GM21526 (cell line): ENCODE measurements at regions not wholly inside any gene's neighbourhood (a gene's known extent, or its start where the extent isn't known, plus 50 kb on each side); places are given as distances from the start of the nearest gene placed in this dataset.

Source experiments
- ATAC-seq: cut with Tn5 transposase; IDR thresholded peaks from one replicate; pipeline ENCODE4 v1.9.1; 2021; ENCODE audit warnings: moderate library complexity; ENCODE audit not compliant: unreplicated experiment, low FRiP score

DNA sequence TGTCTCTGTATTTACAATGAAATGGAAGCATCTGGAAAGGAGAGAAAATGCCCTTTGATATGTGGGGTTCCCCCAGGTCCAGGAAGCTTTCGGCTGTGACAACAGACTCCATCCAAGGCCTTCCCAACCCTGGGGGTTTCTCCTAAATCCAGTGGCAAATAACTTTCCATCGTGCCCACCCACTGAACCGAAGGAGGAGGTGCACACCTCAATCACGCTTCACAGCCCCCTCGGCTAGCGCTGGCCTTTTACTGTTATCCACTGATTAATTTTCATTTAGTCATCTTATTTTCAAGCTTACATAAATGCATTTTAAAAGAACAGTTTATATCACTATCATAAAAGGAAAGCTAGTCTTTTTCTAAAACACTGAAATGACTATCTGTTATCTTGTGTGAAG is 286.8 kb upstream of the ZMIZ1 start:
- no peak for ATAC-seq

DNA sequence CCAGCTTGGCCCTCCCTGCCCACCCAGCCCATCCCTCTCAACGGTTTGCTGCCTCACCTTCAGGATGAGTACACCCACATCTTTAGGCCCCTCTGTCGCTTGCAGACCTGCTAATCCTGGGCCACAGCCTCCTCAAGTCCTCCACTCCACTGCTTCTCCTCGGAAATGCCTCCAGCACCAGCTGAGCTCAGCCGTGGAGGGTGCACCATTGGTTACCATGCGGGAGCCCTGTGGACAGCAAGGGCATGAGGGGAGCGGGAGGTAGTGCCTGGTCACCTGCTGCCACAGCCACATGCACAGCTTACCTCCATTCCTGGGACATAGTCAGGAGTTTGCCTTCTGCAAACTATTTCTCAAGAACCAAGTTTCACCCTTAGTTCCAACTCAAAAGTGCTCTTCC is 286.3 kb upstream of the ZMIZ1 start:
- no peak for ATAC-seq

DNA sequence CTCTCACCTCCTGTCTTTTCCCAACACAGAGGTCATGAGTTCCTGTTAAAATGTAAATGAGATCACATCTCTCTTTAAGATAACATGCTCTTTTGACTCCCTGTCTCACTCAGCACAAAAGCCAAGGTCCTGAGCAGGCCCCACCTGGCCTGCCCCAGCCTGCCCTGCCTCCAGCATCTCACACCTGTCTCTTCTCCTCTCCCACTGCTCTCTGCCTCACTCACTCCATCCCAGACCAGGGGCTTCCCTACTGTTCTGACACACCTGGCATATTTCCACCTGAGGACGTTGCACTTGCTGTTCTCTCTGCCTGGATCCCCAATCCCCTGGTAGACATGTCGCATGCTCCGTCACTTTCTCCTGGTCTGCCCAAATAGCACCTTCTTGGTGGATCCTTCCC is 285.0 kb upstream of the ZMIZ1 start:
- no peak for ATAC-seq

DNA sequence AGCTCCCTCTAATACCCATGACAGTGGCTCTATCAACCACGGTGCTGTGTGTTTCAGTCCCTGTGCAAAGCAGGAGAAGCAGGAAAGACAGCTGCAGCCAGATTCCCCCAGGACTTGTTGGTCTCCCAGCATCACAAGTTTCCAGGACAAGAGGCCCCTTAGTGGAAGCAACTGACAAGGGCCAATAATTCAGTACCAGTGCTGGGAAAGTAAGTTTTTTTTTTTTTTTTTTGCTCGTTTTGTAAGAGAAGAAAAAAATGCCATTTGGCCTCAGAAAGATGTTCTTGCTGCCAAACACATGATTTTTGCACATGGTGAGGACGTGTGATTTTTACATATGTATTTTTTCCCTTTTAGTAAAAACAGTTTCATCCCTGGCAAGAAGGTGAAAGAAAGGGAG is 284.2 kb upstream of the ZMIZ1 start:
- ATAC-seq: no peak

DNA sequence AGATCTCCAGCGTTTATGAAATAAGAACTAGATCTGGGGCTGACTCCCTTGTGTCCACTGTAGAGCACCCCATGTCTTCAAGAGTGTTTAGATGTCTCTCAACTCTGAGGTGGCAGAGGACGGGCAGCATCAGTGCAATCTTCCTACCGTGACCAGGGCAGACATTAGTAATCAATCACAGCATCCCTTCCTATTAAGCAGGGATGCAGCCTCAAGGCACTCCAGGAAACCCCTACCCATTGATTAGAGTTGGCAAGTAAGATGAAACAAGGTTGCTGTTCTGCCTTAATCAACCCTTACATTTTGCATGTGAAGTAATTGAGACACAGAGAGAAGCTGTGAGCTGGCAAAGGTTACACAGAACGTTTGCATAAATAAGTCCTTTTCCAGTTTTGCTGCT is 283.7 kb upstream of the ZMIZ1 start:
- no peak for ATAC-seq

DNA sequence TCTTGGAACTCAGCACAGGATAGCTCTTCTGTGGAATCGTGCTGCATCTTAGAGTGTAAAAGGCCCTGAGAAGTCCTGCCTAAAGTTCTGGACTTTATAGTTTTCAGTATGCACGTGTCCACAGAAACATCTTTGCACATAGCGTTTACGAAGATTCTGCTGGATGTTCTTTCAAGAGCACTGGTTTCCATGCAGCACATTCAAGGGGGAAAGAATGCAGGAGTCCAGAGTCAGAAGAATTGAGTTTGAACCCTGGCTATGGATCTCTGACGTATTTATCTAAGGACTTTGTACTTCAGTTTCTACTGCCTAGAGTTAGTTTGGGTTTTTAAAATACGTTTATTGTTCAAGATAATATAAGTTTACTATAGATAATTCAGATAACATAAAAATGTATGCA is 282.8 kb upstream of the ZMIZ1 start:
- no peak for ATAC-seq

DNA sequence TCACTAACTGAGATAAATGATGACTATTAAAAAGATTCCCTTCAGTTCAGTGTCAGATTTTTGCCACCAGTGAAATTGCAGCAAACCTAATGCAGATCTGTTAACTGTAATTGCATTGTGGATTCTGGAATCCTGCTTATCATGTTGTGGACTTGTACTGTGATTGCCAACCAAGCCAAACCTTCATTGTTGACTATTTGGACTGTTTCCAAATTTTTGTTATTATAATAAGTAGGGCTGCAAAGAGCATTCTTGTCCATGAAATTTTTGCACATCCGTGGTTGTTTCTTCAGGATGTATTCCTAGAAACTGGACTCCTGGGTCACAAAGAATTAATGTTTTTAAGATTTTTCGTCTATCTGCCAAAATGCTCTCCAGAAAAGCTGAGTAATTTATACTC is 281.6 kb upstream of the ZMIZ1 start:
- ATAC-seq: no peak

DNA sequence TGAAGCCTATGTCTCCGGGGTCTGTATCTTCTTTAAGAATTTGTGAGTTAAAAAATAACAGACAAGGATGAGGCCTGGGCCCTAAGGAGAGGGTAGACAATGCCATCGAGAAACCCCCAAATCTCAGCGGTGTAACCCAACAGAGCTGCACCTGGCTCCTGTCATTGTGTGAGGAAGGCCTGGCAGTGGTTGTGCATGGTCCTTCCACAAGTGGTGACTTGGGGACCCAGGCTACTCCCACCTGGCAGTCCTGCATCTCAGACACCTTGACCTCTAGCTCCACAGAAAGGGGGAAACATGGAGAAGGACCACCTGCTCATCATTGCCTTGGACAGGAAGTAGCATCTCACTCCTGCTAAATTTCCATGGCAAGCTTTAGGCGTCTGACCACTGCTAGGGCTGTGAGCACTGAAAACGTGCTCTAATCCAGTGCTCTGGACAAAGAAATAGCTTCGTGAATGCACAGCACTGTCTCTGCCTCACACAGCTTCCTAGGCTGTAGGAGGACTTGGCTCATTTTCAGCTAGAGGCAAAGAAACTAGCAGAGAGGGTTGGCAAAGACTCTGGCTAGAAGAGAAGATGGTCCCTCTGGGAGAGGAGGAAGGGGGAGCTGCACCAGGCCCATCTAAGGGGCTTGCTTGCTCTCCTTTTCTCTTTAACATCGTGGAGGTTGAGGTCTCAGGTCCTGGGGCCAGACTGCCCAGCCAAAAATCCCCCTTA is 273.9 kb upstream of the ZMIZ1 start:
- no peak for ATAC-seq

DNA sequence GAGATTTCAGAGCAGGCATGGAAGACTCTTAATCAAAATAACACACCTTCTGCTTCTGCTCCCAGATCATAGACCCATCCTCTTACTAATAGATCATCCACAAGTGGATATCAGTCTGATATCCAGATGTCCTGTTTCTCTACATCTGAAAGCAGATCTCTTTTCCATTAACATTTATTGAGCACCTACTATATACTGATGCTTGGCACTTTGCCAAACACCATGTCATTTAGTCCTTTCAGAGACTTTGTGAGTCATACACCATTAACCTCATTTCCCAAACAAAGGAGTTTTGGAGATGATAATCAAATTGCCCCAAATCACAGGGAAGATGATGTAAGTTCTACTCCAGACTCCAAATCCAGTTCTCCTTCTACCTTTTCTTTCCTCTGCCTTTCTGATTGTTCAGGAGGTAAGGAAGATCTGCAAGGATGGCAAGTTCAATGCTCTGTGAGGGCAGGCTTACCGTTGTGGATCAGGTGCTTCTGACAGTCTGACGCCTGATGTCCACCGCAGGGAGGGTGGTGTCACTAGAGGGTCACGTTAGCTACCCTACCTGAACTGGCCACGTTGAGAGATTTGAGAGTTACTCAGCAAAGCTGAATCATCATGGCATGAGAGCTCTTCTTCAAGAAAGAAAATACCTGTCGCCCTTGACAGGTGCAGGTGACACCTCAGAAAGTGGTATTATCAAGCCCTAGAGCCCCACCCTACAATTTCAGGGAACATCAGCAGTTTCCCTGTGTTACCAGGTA is 269.6 kb upstream of the ZMIZ1 start:
- no peak for ATAC-seq

DNA sequence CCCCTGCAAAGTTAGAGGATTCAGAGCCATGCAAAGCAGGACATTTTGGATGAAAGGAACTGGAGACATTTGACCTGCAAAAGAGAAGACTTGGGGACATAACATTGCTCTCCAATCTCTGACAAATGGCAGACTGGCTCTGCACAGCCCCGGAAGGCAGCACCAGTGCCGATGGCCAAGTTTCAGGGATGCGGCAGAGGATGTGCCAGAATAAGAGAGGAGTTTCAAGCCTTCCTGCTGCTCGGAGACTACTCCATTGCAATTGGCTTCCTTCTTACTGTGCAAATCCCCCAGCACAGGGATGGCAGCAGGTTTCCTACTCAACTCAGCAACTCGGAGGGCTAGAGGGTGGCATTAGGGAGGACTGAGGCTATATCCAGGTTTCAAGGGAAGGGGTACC is 268.8 kb upstream of the ZMIZ1 start:
- ATAC-seq: no peak

DNA sequence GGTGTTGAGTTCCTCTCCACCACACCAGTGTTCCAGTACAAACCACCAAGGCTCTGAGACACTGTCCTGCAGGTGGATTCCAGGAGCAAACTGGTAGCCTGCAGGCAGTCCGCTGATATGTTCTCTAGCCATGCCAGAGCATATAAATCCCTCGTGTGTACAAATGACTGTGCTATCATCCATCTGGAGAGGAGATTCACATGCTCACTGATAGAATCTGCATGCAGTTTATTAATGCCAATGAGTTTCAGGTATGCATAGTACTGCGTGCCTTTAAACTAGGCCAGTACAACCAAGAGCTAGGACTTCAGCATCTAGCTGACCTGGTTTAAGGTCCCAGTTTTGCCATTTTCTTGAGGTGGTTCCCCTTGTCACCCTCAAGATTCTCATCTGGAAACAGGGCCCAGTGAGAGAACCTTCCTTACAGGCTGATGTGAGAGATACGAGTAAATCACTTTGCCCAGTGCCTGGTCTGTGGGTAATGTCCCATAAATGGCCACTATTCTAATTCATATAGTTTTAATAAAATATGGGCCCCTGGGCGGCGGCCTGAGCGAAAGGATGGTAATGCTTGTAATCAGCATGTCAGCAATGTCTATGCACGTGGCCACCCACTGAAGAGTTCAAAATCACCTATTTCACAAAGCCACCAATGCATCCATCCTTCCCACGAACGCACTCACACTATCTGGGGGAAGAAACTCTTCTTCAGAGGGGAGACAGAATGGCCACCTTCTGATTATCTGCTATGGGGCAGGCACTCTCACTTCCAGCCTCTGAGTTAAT is 268.0 kb upstream of the ZMIZ1 start:
- ATAC-seq: no peak

DNA sequence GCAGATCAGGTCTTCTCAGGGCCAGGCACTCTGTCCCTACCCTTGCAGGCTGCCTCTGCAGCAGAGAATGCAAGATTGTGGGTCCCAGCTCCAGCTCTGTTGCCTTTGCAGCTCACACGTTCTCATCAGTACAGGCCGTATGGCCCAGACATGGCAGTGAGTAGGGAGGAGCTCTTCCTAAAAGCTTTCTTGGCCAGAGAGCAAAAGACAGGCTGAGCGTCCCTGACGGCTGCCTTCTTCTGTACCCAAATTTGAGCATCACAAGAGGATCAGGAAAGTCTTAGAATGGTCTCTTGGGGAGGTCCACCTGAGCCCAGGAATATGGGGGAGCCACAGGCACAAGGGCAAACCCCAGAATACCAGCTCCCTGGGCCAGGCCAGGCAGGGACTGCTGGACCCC is 266.3 kb upstream of the ZMIZ1 start:
- no peak for ATAC-seq

DNA sequence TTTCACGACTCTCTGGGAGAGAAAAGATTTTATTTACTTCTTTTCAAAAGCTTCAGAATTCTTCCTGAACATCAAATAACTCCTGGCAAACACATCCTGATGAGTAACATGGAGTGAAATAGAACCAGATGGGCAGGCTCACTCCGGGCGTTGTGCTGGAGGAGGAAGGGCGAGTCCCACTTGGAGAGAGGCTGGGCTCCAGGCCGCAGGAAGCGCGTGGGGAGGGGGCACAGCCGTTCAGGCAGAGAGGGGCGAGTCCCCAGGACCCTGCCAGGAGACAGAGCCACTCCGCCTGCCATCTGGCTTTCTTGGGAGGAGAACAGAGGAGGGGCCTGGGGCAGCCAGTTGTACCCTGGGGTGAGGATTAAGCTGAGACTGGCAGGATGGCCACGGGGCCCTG is 265.9 kb upstream of the ZMIZ1 start:
- no peak for ATAC-seq

DNA sequence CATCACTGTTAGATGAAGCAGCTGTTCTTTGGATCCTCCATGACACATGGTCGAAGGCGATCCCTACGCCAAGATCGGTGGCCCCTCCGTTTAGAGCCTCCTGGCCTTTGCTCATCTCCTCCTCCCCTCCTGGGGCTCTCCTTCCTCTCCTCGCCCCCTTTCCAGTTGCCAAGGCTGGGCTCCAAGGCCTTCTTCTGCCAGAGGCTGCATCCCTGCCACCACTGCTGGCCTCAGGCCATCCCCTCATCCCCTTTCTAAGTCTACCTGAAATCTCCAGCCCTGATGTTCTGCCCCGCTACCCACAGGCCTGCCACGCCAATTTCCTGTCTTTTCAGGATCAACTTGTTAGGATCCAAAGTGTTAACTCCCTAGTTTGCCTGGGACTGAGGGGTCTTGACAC is 265.1 kb upstream of the ZMIZ1 start:
- ATAC-seq: no peak

DNA sequence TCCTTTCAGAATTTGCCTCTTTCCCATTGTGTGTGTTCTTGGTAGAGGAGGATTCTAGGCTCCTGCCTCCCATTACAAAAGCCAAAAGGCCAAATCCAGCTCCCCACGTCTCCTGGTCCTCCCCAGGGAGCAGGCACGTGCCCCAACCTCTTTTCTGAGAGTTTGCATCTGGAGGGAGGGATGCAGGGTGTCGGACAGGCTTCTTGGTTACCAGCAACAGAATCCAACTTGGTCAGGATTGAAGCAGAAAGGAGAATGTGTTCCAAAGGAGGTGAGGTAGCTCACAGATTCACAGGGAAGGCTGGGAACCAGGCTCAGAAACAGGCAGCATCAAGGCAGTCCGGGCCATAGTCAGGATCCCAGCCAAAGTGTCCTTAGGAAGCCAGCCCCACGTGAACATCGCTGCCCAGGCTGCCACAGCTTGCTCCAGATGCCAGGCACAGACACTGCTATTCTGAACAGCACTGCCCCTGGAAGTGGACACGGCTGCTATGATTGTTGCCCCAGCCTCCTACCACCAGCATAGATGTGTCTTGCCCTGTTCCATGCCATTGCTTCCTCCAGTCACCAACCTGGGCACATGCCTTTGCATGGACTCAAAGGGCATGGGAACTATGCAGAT is 264.2 kb upstream of the ZMIZ1 start:
- no peak for ATAC-seq

DNA sequence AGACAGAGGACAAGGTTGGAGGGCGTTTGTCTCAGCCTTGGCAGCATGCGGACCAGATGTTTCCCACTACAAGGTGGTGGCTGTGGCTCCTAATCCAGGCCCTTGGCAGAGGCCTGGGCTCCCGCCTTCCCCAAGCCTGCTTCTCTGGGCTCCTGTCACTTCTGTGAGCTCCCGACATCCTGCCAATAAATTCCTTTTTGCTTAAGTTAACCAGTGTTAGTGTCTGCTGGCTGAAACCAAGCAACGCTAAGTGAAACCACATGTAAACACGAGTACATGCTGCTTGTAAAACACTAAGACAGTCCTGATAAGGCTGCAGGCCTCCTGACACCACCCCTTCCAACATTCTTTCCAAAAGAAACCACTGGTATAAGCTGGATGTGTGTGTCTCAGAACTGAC is 263.6 kb upstream of the ZMIZ1 start:
- ATAC-seq: no peak

DNA sequence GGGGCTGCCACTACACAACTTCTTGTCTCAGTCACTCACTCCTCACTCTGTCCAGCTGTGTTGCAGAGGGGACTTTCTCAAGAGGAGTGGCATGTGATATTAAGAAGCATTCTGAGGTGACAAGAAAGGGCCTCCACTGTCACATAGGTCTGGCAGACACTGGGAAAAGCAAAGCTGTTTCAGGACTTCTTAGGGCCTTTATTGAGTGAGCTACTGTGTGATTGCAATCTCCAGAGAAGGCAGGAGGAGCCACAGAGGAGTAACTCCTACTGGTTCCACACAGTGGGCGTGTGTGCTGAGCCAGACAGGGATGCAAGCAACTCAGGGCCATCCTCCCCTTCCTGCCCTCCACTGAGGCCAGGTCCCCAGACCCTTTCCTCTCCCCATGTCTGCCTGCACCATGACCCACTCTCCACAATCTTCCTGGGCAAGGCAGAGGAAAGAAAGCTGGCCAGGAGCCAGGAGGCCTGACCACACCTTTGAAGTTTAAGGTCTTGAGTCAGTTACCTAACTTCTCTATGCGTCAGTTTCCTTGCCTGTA is 262.0 kb upstream of the ZMIZ1 start:
- no peak for ATAC-seq

DNA sequence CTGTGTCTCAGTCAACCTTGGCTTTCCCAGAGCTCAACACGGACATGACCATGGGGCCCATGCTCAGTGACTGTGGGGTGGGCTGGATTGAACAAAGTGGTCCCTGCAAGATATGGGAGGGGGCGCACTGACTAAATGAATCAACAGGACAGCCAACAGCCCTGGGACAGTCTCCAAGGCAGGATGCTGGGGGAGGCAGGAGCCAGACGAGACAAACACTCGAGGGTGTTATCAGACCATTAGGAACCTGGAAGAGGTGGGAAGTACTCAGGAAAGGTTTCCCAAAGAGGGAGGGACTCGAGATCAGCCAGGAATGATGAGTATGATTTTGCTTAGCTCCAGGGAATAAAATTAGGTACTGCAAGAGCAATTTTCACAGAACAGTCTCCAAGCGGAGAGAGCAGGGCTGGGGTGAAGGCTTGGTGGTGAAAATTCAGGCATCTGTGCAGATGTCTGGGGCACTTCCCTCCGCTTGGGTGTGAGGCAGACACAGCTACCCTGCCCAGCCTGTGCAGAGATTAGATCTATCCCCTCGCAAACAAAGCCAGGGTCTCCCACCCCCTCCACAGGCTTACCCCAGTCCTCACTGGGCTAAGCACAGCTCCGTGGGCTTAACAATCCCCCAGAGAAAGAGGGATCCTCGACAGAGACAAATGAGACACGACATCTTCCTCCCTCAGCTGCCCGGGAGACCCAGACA is 261.1 kb upstream of the ZMIZ1 start:
- no peak for ATAC-seq

DNA sequence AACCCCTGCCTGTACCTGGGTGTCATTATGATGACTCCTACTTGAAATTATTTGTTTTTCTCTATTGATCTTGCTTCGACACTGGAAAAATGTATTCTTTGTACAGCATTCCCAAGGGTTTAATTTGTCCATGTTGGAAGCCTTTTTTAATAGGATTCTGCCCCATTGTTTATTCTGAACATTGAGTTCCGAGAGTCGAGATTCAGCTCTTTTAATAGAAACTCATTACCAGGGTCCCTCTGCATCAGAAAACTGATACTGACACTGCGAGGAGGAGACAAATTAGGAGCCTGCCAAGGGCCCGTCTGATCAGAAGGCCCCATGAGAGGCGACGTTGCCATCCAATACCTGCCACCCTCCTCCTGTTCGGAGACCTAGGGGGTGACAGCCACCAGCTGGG is 260.5 kb upstream of the ZMIZ1 start:
- ATAC-seq: no peak

DNA sequence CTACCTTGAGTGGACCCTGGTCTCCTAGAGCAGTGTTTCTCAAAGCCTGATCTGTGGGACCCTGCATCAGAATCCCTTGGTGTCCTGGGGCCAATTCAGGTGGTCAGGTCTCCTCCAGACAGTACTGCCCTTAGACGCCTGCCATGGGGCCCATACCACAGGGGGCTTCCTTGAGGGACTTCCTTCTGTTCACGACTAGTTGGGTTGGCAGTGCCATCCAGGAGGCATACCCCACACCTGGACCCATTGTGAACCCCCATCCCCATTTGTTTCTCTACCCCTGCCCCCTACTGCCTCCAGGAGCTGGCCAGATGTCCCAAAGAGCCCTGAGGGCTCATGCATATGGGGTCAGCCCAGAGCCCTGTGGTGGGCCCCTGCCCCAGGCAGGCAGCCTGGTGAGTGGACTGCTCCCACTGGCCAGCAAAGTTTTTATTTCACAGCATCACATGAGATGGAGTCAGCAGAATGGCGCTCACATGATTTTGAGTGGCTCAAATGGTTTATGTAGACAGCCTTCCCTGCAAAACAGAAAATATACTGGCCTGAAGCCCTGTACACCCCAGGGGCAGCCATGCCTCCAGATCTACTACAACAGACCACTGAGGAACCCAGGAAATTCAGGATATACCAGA is 259.9 kb upstream of the ZMIZ1 start:
- ATAC-seq: no peak
